ENCODE measurements at regions not wholly inside any gene's neighbourhood (a gene's known extent, or its start where the extent isn't known, plus 50 kb on each side); places are given as distances from the start of the nearest gene placed in this dataset.

DNA sequence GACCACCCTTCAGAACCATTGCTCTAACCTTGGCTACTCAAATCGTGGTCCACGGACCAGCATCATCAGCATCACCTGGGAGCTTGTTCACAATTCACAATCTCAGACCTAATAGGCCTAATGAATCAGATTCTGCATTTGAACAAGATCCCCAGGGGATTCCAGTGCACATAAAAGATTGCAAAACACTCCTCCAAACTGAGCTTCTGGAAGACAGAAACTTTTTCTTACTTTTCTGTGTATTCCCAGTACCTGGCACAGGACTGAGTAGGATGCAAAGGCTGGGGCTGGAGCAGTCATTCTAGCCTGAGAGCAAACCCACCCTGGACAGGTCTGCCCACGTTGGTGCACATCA, 115.1 kb upstream of the COPS8 start:
- intact Hi-C loops (cut with DNase I): no loop called here
- no peak for TF ChIP-seq POLR2A (IDR thresholded peaks at IDR 0.05)
- TF ChIP-seq CTCF (IDR thresholded peaks at IDR 0.05): no peak
- peaks cover 0 to 5% (median 0%) of the 10 kb centered on the region in 9 donors for H3K27me3 ChIP-seq
- peaks cover 0 to 35% (median 3%) of the 10 kb centered on the region in 12 donors for H3K4me1 ChIP-seq
- 89 to 93% (median 90%) methylated on average over 3 of the region's 3 CpGs for WGBS, 4 donors
- no peak overlapping the region for H3K4me3 ChIP-seq
- H3K9me3 ChIP-seq: no peaks in the 10 kb centered on the region
- DNase-seq: no peak
- H3K27ac ChIP-seq: peak overlapping the region in 1 of 12 donors; percentile 33
- no peaks in the 10 kb centered on the region for H3K36me3 ChIP-seq
- no peak for ATAC-seq

- intact Hi-C loops (cut with DNase I): no loop called here
- Histone ChIP-seq H3K4me3 (no peak overlapping the region), H3K4me1 (peaks cover 0 to 33% (median 3%) of the 10 kb centered on the region in 12 donors), H3K9me3 (no peaks in the 10 kb centered on the region), H3K27me3 (peaks cover 0 to 5% (median 0%) of the 10 kb centered on the region in 9 donors), H3K27ac (peak overlapping the region in 1 of 12 donors; percentile 33), H3K36me3 (no peaks in the 10 kb centered on the region)
- DNase-seq (peak in 1 of 5 donors; percentile 51), ATAC-seq (peak in 3 of 4 donors; percentile 38 to 57 (median 38))
- no peak for TF ChIP-seq CTCF (IDR thresholded peaks at IDR 0.05)
- no peak for TF ChIP-seq POLR2A (IDR thresholded peaks at IDR 0.05)
- 63 to 74% (median 72%) methylated on average over 14 to 15 of the region's 15 CpGs for WGBS, 4 donors
These were observed 114.4 kb upstream of the COPS8 start for GRCh38 chr2:236971131-236971821.

- WGBS, 4 donors: 70 to 77% (median 74%) methylated on average over 20 of the region's 20 CpGs
- no peaks in the 10 kb centered on the region for H3K9me3 ChIP-seq
- H3K27me3 ChIP-seq: peaks cover 0 to 5% (median 0%) of the 10 kb centered on the region in 9 donors
- TF ChIP-seq POLR2A (IDR thresholded peaks at IDR 0.05) (no peak), CTCF (IDR thresholded peaks at IDR 0.05) (no peak)
- H3K4me3 ChIP-seq: no peak overlapping the region
- no peak for DNase-seq
- peak overlapping the region in 2 of 12 donors; percentile 3 to 23 for H3K27ac ChIP-seq
- no peak for ATAC-seq
- H3K4me1 ChIP-seq: peaks cover 0 to 27% (median 3%) of the 10 kb centered on the region in 12 donors
- no peaks in the 10 kb centered on the region for H3K36me3 ChIP-seq
- intact Hi-C loops (cut with DNase I): no loop called here
These were observed 113.7 kb upstream of the COPS8 start for GRCh38 chr2:236971919-236972381.

DNA sequence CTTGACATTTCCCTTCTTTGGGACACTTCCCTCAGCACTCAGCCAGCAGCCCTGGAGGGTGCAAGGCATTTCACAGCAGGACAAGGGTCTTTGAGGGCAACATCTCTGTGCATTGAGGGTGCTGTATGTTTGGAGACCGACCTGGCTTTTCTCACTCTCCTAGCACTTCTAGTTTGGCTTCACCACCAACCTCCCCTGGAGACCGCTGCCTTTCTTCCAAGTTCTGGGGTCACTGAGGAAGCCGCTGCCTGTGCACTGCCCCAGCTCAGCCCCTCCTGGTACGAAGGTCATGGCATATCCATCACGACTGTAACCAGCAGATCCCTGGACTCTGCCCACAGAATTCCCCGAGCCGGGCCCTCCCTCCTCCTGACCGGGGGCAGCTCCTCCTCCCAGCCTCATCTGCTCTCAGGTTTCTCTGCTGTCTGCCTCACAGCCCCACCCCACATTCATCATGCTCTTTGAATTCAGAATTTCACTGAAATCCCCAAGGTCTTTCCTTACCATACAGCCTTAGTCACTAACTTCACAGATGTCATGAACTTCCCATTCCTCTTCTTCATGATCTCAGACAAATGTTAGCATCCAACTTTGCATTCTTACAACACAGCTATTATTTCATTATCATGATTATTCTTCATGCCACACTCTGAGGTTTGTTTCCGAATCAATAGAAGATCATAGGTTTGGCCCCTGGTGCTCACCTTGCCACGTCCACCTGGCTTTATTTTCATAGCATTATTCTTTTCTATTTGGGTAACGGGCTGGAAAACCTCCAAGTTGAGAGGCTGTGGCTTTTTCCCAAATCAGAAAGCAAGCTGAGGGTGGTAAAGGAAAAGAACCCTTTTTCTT, 113.0 kb upstream of the COPS8 start:
- peaks cover 0 to 29% (median 2%) of the 10 kb centered on the region in 12 donors for H3K4me1 ChIP-seq
- peak in 3 of 4 donors; percentile 31 to 66 (median 61) for ATAC-seq
- no peaks in the 10 kb centered on the region for H3K36me3 ChIP-seq
- H3K4me3 ChIP-seq: no peak overlapping the region
- peaks cover 0 to 5% (median 0%) of the 10 kb centered on the region in 9 donors for H3K27me3 ChIP-seq
- peak in 2 of 5 donors; percentile 63 to 68 for DNase-seq
- 72 to 73% (median 72%) methylated on average over 11 of the region's 11 CpGs for WGBS, 4 donors
- TF ChIP-seq POLR2A (IDR thresholded peaks at IDR 0.05): no peak
- TF ChIP-seq CTCF (IDR thresholded peaks at IDR 0.05): no peak
- H3K9me3 ChIP-seq: no peaks in the 10 kb centered on the region
- intact Hi-C loops (cut with DNase I): no loop called here
- peak overlapping the region in 2 of 12 donors; percentile 23 to 37 for H3K27ac ChIP-seq
